GM12878 (cell line): ENCODE measurements at regions not wholly inside any gene's neighbourhood (a gene's known extent, or its start where the extent isn't known, plus 50 kb on each side); places are given as distances from the start of the nearest gene placed in this dataset.

Source experiments
- BHLHE40 ChIP-seq, 2 experiments: fragments of 450-650 bp in 1 of 2; IDR thresholded peaks; 2 replicates each; pipeline ENCODE4 v1.6.1; 2011 to 2017; ENCODE audit warnings: low read depth in 2 of 2, borderline replicate concordance in 1 of 2, improper control_type of control experiment in 1 of 2, low read length in 1 of 2, mild to moderate bottlenecking in 1 of 2
- EP300 ChIP-seq, 2 experiments: fragments of 150-350 bp in 1 of 2; IDR thresholded peaks; 2 replicates each; pipeline ENCODE4 v1.6.1; 2011 to 2012; ENCODE audit warnings: low read depth in 2 of 2, low read length in 2 of 2, borderline replicate concordance in 1 of 2, improper control_type of control experiment in 1 of 2, inconsistent platforms in 1 of 2; ENCODE audit not compliant: control insufficient read depth in 1 of 2
- IRF3 ChIP-seq: fragments of 450-650 bp; IDR thresholded peaks from 2 replicates; pipeline ENCODE4 v1.6.1; 2014; ENCODE audit warnings: mild to moderate bottlenecking
- SREBF2 ChIP-seq: IDR thresholded peaks from 2 replicates; pipeline ENCODE4 v1.6.1; 2012; ENCODE audit warnings: mild to moderate bottlenecking, low read length
- TF ChIP-seq, protein P1 (sequence below), 3 experiments: IDR thresholded peaks in 2 of 3; conservative IDR thresholded peaks in 1 of 3; 2 replicates each; pipeline ENCODE4 v1.5.1; 2011; ENCODE audit warnings: low read depth in 3 of 3, low read length in 3 of 3, mild to moderate bottlenecking in 3 of 3, control low read depth in 2 of 3, moderate library complexity in 2 of 3, inconsistent platforms in 1 of 3, mixed read lengths in 1 of 3; ENCODE audit not compliant: control insufficient read depth in 2 of 3, insufficient read depth in 1 of 3; ENCODE audit errors: extremely low read depth in 1 of 3
- TF ChIP-seq, protein P2 (sequence below): fragments of 450-650 bp; IDR thresholded peaks from 2 replicates; pipeline ENCODE4 v1.6.1; 2017; ENCODE audit warnings: antibody characterized with exemption, mild to moderate bottlenecking, moderate library complexity

GRCh38 chr20:50313827-50314677 lies 123.4 kb downstream of the CEBPB start:
- TF ChIP-seq BHLHE40 (IDR thresholded peaks at IDR 0.05; ENCODE audit: borderline replicate concordance in 1 of 2, low read depth in 2 of 2, low read length in 1 of 2) (no peak), EP300 (IDR thresholded peaks at IDR 0.05; ENCODE audit: borderline replicate concordance in 1 of 2, control insufficient read depth in 1 of 2, low read depth in 2 of 2, low read length in 2 of 2) (no peak), IRF3 (no peak), SREBF2 (no peak)
- TF ChIP-seq, protein P1, sequence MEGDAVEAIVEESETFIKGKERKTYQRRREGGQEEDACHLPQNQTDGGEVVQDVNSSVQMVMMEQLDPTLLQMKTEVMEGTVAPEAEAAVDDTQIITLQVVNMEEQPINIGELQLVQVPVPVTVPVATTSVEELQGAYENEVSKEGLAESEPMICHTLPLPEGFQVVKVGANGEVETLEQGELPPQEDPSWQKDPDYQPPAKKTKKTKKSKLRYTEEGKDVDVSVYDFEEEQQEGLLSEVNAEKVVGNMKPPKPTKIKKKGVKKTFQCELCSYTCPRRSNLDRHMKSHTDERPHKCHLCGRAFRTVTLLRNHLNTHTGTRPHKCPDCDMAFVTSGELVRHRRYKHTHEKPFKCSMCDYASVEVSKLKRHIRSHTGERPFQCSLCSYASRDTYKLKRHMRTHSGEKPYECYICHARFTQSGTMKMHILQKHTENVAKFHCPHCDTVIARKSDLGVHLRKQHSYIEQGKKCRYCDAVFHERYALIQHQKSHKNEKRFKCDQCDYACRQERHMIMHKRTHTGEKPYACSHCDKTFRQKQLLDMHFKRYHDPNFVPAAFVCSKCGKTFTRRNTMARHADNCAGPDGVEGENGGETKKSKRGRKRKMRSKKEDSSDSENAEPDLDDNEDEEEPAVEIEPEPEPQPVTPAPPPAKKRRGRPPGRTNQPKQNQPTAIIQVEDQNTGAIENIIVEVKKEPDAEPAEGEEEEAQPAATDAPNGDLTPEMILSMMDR (IDR thresholded peaks at IDR 0.05 in 2 of 3, conservative IDR thresholded peaks at IDR 0.05 in 1 of 3; ENCODE audit: control insufficient read depth in 2 of 3, extremely low read depth in 1 of 3, insufficient read depth in 1 of 3, low read depth in 3 of 3, low read length in 3 of 3) = no peak
- TF ChIP-seq, protein P2, sequence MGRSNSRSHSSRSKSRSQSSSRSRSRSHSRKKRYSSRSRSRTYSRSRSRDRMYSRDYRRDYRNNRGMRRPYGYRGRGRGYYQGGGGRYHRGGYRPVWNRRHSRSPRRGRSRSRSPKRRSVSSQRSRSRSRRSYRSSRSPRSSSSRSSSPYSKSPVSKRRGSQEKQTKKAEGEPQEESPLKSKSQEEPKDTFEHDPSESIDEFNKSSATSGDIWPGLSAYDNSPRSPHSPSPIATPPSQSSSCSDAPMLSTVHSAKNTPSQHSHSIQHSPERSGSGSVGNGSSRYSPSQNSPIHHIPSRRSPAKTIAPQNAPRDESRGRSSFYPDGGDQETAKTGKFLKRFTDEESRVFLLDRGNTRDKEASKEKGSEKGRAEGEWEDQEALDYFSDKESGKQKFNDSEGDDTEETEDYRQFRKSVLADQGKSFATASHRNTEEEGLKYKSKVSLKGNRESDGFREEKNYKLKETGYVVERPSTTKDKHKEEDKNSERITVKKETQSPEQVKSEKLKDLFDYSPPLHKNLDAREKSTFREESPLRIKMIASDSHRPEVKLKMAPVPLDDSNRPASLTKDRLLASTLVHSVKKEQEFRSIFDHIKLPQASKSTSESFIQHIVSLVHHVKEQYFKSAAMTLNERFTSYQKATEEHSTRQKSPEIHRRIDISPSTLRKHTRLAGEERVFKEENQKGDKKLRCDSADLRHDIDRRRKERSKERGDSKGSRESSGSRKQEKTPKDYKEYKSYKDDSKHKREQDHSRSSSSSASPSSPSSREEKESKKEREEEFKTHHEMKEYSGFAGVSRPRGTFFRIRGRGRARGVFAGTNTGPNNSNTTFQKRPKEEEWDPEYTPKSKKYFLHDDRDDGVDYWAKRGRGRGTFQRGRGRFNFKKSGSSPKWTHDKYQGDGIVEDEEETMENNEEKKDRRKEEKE = no peak
